NCI-H510A treated with DMSO at 0.1 percent for 48 hours (cell line): ENCODE measurements at regions not wholly inside any gene's neighbourhood (a gene's known extent, or its start where the extent isn't known, plus 50 kb on each side); places are given as distances from the start of the nearest gene placed in this dataset.
A peak's percentile ranks its signal among the peaks of the same experiment; 100 is the strongest.
"Not testable (repeated sequence)": the region's sequence is repeated elsewhere in the genome, so short reads cannot be mapped to it uniquely, and the experiment has no call there.

Source experiments
- DNase-seq: peaks from one replicate; lab custom pipeline; 2025; lab: John Stamatoyannopoulos, UW

DNA sequence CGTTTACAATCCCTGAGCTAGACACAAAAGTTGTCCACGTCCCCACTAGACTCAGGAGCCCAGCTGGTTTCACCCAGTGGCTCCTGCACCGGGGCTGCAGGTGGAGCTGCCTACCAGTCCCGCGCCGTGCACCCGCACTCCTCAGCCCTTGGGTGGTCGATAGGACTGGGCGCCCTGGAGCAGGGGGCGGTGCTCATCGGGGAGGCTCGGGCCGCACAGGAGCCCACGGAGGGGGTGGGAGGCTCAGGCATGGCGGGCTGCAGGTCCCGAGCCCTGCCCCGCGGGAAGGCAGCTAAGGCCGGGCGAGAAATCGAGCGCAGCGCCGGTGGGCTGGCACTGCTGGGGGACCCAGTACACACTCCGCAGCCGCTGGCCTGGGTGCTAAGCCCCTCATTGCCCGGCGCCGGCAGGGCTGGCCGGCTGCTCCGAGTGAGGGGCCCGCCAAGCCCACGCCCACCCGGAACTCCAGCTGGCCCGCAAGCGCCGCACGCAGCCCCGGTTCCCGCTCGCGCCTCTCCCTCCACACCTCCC, 1996.0 kb downstream of the PCDH7 start:
- not testable (repeated sequence) for DNase-seq

DNA sequence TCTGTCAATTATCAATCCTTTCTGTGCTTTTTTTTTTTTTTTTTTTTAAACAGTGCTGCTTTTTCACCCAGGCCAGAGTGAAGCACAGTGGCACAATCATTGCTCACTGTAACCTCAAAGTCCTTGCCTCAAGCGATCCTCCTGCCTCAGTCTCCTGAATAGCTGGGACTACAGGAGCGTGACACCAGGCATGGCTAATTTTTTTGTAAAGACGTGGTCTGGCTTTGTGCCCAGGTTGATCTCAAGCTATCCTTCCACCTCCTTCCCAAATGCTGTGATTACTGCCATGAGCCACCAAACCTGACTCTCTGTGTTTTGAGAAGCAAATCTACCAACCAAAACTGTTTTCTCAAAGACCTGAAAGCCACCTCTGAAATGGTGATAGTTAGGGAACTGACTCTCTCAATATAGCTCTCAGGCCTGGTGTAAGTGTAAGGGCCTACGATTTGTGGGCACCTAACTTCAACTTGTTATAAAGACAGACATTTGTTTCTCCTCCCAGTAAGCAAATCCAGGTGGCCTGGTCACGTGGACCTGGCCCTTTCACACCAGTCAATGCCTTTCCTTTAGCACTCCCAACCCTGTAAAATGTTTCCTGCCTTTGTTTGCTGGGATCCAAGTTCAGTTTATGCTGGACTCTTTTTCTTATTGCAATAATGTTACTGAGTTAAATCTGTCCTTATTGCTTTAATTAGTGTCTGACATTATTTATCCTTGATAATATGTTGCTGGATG, 2015.9 kb downstream of the PCDH7 start:
- no peak for DNase-seq

DNA sequence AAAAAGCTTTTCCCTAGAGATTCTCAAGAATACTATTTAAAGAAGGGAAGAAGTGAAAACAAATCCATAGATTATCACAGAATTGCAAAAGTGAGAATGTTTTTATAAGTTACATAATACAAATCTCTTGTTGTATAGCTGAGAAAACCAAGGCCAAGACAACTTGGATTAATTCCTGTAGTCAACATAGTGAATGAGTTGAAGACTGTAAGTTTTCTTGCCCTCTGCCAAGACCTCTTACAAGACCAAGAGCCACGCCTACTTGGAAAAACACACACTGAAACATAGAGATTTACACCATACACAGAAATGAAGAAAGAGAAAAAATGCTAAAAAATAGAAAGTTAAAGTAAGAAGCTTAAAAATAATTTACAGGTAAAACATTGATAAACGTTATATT, 2024.0 kb downstream of the PCDH7 start:
- no peak for DNase-seq

DNA sequence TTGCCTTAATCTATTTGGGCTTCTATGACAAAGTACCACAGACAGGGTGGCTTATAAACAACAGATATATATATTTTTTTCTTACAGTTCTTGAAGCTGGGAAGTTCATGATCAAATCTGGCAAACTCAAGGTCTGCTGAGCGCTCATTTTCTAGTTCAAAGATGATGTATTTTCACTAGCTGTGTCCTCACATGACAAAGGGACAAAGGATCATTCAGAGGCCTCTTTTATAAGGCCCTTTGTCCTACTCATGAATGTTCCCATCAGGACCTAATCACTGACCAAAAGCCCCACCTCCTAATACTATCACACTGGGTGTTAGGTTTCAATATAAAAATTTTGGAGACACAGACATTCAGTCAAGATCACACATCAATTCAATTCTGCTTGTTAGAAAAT, 2025.2 kb downstream of the PCDH7 start:
- no peak for DNase-seq

- DNase-seq: no peak
Measured at GRCh38 chr4:32748061-32748460, 2027.9 kb downstream of the PCDH7 start.

DNA sequence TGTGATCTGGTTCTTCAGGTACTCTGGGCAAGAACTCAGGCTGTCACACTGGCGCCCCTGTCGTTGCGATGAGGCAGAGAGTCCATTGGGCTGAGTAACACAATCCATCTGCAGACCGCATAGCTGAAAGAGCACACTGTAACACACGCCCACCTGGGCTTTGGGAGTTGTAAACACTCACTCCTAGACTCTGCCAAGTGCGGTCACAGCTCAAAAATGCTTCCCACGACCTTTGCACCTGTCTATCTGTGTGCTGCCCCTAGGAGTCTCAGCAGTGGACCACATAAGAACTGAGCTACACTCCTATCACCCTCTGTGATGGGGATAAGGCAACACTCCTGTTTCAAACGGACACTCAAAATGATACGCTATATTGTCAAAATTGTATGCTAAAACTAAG, 2028.3 kb downstream of the PCDH7 start:
- no peak for DNase-seq

- DNase-seq: peak; percentile 6
Measured at GRCh38 chr4:32752962-32753361, 2032.8 kb downstream of the PCDH7 start.

- no peak for DNase-seq
Measured at GRCh38 chr4:32768664-32769389, 2048.7 kb downstream of the PCDH7 start.

- DNase-seq: no peak
Measured at GRCh38 chr4:32771491-32771890, 2051.3 kb downstream of the PCDH7 start.

GRCh38 chr4:32775049-32775448, 2054.9 kb downstream of the PCDH7 start:
- DNase-seq: no peak

- no peak for DNase-seq
Measured at GRCh38 chr4:32776435-32777203, 2056.4 kb downstream of the PCDH7 start.

DNA sequence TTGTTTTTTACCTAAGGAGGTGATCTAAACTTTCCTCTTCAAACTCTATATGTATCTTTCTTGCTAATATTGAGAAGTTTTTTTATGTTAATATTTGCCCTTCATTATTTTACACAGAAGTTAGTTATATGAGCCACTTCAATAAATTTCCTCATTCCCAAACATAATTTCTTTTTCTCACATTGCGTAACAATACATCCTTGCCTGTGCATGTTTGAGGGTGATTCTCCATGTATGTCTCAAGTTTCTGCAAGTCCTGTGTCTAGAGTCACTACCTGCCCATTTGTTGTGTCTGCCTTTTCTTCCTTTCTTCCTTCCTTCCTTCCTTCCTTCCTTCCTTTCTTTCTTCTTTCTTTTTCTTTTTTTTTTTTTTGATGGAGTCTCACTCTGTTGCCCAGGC, 2057.9 kb downstream of the PCDH7 start:
- no peak for DNase-seq

DNA sequence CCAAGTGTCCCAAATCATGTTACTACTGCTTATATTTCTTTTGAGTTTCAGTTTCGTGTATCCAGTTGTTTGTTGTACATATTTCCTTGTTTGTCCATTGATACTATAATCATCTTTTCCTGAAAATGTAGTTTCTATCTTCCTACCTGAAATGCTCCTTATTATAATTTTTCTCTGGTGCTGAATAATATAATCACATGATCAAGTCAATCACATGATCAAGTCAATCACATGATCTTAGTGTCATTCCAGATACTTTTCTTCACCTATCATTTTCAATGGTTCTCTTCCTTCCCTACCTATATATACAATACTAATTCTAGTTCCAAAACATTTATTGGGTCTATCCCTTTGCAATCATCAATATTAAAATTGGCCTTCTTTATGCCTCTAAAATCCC, 2058.8 kb downstream of the PCDH7 start:
- DNase-seq: no peak

- no peak for DNase-seq
Measured at GRCh38 chr4:32789026-32789608, 2068.9 kb downstream of the PCDH7 start.

GRCh38 chr4:32790803-32791202, 2070.6 kb downstream of the PCDH7 start:
- no peak for DNase-seq

- no peak for DNase-seq
Measured at GRCh38 chr4:32798471-32799159, 2078.4 kb downstream of the PCDH7 start.

- no peak for DNase-seq
Measured at GRCh38 chr4:32824336-32824735, 2104.2 kb downstream of the PCDH7 start.

DNA sequence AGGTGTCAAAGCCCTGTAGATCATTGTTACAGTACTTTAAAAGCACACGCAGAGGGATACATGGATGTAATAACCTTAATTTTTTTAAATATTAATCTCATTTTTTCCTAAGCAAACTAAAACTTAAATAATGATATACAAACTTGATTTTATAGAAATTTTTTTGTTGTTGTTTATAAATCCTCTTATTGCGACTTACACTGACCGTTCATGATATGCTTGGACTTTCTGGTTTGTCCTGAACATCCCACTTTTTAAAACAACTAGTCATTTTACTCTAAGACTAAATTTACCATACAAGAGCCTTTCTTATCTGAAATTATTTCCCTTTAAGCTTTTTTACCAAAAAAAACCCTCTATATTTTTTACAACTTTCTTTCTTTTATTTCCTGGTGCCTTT, 2106.0 kb downstream of the PCDH7 start:
- no peak for DNase-seq

DNA sequence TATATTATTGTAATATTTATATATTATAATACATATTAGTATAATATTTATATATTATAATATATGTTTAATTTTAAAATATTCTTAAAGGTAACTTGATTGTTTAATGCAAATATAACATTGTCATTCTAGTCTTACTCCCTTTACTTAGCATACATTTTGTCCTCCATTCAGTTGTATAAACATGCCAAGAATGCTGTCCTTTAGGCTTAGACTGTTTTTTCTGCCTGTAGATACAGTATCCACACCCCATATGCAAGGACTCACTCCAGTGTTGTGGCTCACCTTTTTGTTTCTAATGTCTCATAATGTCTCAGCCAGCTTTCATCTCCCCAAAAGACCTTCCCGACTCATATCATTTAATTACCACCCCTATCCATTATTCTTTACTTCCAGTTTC, 2110.0 kb downstream of the PCDH7 start:
- no peak for DNase-seq

DNA sequence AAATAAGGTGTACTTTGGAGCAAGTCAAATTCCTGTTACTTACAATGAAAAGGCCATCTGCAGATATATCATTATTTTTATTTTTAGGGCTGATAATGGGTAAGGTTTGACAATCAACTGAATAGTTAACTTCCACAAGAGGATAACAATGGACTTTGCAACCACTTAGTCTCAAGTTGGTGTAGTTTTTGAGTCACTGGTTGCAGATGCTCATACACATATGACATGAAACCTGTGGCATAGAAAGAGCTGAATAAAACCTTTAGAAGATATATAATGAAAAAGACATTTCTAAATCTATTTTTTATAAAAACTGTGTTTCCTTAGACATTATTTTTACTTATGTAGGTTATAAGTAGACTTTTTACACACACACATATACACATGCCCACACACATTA, 2110.9 kb downstream of the PCDH7 start:
- no peak for DNase-seq

DNA sequence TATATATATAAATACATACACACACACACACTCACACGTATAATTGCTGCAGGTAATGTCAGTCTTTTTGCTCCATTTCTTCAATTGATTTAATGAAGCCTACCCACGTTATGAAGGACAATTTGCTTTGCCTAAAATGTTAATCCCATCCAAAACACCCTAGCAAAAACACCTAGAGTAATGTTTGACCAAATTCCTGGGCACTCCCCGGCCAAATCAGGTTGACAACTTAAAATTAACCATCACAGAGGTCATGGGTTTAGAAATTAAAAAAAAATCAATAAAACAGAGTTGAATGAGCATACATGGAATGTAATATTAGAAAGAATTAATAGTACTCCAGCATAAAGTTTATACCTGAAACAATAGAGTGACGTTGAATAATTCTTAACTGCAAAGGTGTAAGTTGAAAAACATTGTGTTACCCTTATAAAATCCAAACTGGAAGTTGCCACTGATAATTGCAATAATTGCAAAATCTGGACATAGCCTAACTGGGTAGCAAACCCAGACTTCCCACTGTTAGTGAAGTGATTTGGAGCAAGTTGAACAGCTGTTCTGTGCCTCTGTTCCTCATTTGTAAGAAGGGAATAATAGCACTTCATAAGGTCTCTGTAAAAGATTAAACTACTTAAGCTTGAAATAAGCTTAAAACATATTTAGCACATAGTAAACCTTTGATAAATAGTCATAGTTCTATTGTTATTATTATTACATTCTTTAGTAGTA, 2120.5 kb downstream of the PCDH7 start:
- DNase-seq: no peak
